ENCODE measurements at regions not wholly inside any gene's neighbourhood (a gene's known extent, or its start where the extent isn't known, plus 50 kb on each side); places are given as distances from the start of the nearest gene placed in this dataset.

- no peak for TF ChIP-seq PRRX2 (CRISPR knock-in tag; IDR thresholded peaks at IDR 0.05)
- TF ChIP-seq E2F4 (CRISPR knock-in tag; IDR thresholded peaks at IDR 0.05; ENCODE audit: borderline replicate concordance, low read depth), result no peak
- TF ChIP-seq JUN (CRISPR knock-in tag; IDR thresholded peaks at IDR 0.05), result no peak
- no peak for TF ChIP-seq ZNF532 (CRISPR knock-in tag; IDR thresholded peaks at IDR 0.05; ENCODE audit: borderline replicate concordance)
Observed at GRCh38 chr2:192357217-192357616, 162.5 kb upstream of the TMEFF2 start.

All from WTC11 (cell line).